SU-DHL-6 (cell line): ENCODE measurements at regions not wholly inside any gene's neighbourhood (a gene's known extent, or its start where the extent isn't known, plus 50 kb on each side); places are given as distances from the start of the nearest gene placed in this dataset.

Experiments
- H2AFZ ChIP-seq: fragments of 200-600 bp; sonication (generic); 2 replicates; pipeline ENCODE4 v1.6.1; 2014; ENCODE audit warnings: low read depth, mild to moderate bottlenecking, moderate library complexity, mixed read lengths, antibody characterized with exemption, low read length; ENCODE audit not compliant: severe bottlenecking
- H3F3A ChIP-seq: fragments of 200-600 bp; shearing (Covaris generic); 2 replicates; pipeline ENCODE4 v1.6.0; 2016; ENCODE audit warnings: antibody characterized with exemption, mild to moderate bottlenecking; ENCODE audit not compliant: insufficient read depth
- H3K27ac ChIP-seq: fragments of 200-600 bp; sonication (generic); 2 replicates; pipeline ENCODE4 v1.5.1; 2016; ENCODE audit warnings: low read depth, mild to moderate bottlenecking, low read length, moderate library complexity, mixed read lengths
- H3K27me3 ChIP-seq: fragments of 200-600 bp; sonication (generic), shearing (Covaris generic); 2 replicates; pipeline ENCODE4 v1.6.0; 2014; ENCODE audit warnings: mild to moderate bottlenecking, low read length
- H3K36me3 ChIP-seq: fragments of 200-600 bp; sonication (generic); 2 replicates; pipeline ENCODE4 v1.6.1; 2014; ENCODE audit warnings: mild to moderate bottlenecking, low read length, mixed read lengths
- H3K4me2 ChIP-seq: fragments of 300-600, 200-600 bp; shearing (Covaris generic), sonication (generic); 2 replicates; pipeline ENCODE4 v1.6.0; 2014; ENCODE audit warnings: low read length, low read depth, mild to moderate bottlenecking; ENCODE audit not compliant: poor library complexity, severe bottlenecking
- H3K4me3 ChIP-seq: fragments of 200-600 bp; sonication (generic); 2 replicates; pipeline ENCODE4 v1.5.1; 2014; ENCODE audit warnings: antibody characterized with exemption, low read length, mild to moderate bottlenecking, mixed read lengths; ENCODE audit not compliant: insufficient read depth, poor library complexity, severe bottlenecking
- H3K79me2 ChIP-seq: fragments of 200-600 bp; sonication (generic); 2 replicates; pipeline ENCODE4 v1.6.1; 2014; ENCODE audit warnings: mild to moderate bottlenecking, low read length, moderate library complexity; ENCODE audit not compliant: insufficient read depth
- H3K9ac ChIP-seq: fragments of 200-600 bp; sonication (generic); 2 replicates; pipeline ENCODE4 v1.7.0; 2014; ENCODE audit warnings: mild to moderate bottlenecking, low read length
- H3K9me2 ChIP-seq: fragments of 200-600 bp; sonication (generic); replicated peaks from 2 replicates; pipeline ENCODE4 v1.6.1; 2014; ENCODE audit warnings: low read length; ENCODE audit not compliant: insufficient read depth
- H3K9me3 ChIP-seq: fragments of 200-600 bp; sonication (generic); 2 replicates; pipeline ENCODE4 v1.6.1; 2014; ENCODE audit warnings: low read length, mixed read lengths; ENCODE audit not compliant: insufficient read depth
- H4K20me1 ChIP-seq: fragments of 200-600 bp; sonication (generic); 2 replicates; pipeline ENCODE4 v1.6.1; 2014; ENCODE audit warnings: low read depth, mild to moderate bottlenecking, antibody characterized with exemption, low read length, moderate library complexity, mixed read lengths
- CTCF ChIP-seq: fragments of 200-600 bp; sonication (generic); IDR thresholded peaks from one replicate; pipeline ENCODE4 v1.5.1; 2017; ENCODE audit warnings: antibody characterized with exemption, mild to moderate bottlenecking, low read length, moderate library complexity; ENCODE audit not compliant: insufficient read depth, poor library complexity, severe bottlenecking
- EZH2phosphoT487 ChIP-seq: fragments of 200-600 bp; sonication (generic), shearing (Covaris generic); conservative IDR thresholded peaks from 2 replicates; pipeline ENCODE4 v1.6.1; 2018; ENCODE audit warnings: mild to moderate bottlenecking, antibody characterized with exemption, low read length, moderate library complexity, mixed read lengths

DNA sequence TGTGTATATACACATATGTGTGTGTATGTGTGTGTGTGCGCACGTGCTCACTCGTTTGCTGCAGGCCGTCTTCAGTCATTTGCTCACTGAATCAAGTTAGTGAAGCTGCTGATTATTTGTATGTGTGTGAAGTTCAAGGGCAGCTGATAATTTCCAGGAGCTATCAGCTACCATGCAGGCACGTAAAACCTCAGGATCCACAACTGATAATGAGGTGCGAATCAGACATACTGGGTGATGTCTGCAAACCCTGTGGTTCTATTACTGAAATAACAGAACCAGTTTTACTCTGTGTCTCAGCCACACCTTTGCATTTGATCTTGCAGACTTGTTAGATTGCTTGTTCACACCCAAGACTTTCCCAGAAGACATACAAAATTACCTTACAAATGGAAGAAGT lies 257.6 kb downstream of the TAF11L14 start:
- H3K27ac ChIP-seq = no peak overlapping the region
- no peaks in the 10 kb centered on the region for H4K20me1 ChIP-seq
- H3K79me2 ChIP-seq = no peaks in the 10 kb centered on the region
- H3K9me3 ChIP-seq = no peaks in the 10 kb centered on the region
- no peaks in the 10 kb centered on the region for H3K27me3 ChIP-seq
- H3K9ac ChIP-seq = no peak overlapping the region
- H3K36me3 ChIP-seq = no peaks in the 10 kb centered on the region
- no peak overlapping the region for H3K4me2 ChIP-seq
- no peak overlapping the region for H2AFZ ChIP-seq
- H3K4me3 ChIP-seq = no peak overlapping the region
- H3K9me2 ChIP-seq = no peaks in the 10 kb centered on the region
- TF ChIP-seq CTCF (no peak), EZH2phosphoT487 (no peak)
- H3F3A ChIP-seq = no peaks in the 10 kb centered on the region

DNA sequence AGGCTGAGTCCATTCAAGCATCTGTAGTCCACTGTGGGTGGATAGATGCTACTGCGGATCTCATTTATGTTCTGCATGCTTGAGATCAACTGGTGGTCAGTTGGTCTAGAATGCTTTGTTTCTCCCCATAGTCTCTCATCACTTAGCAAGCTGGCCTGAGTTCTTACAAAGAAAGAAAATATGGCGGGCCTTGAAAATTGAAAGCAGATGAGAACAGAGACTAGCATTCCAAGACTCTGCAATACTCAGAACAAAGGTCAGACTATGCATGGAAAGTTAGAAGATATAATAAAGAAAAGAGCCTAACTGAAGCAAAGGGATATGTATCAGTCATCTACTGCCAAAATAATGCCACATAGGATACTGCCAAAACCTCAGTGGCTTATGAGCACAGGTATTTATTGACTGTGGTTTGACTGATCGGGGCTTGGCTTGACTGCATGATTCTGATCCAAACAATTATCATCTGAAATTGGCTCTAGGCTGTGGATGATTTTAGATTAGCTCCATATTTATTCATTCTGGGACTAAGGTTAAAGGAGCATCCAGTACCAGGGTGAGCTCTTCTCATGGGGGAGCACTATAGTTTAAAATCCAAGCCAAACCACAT lies 258.9 kb downstream of the TAF11L14 start:
- H4K20me1 ChIP-seq = no peaks in the 10 kb centered on the region
- no peak overlapping the region for H3K9ac ChIP-seq
- H3K4me2 ChIP-seq = no peak overlapping the region
- no peaks in the 10 kb centered on the region for H3K9me2 ChIP-seq
- H3K27ac ChIP-seq = no peak overlapping the region
- TF ChIP-seq CTCF = no peak
- no peak for TF ChIP-seq EZH2phosphoT487
- H3K36me3 ChIP-seq = no peaks in the 10 kb centered on the region
- no peak overlapping the region for H2AFZ ChIP-seq
- no peaks in the 10 kb centered on the region for H3K27me3 ChIP-seq
- H3K79me2 ChIP-seq = no peaks in the 10 kb centered on the region
- H3K4me3 ChIP-seq = no peak overlapping the region
- no peaks in the 10 kb centered on the region for H3K9me3 ChIP-seq
- no peaks in the 10 kb centered on the region for H3F3A ChIP-seq

GRCh38 chr5:17895288-17896033 lies 261.2 kb downstream of the TAF11L14 start:
- Histone ChIP-seq H3F3A (no peaks in the 10 kb centered on the region), H2AFZ (no peak overlapping the region)

More at GRCh38 chr5:17895288-17896033, 261.2 kb downstream of the TAF11L14 start:
- no peak overlapping the region for H3K4me3 ChIP-seq
- H3K9me2 ChIP-seq = no peaks in the 10 kb centered on the region
- no peak overlapping the region for H3K4me2 ChIP-seq
- no peak for TF ChIP-seq CTCF
- no peak for TF ChIP-seq EZH2phosphoT487
- no peaks in the 10 kb centered on the region for H3K79me2 ChIP-seq
- H3K27ac ChIP-seq = no peak overlapping the region
- H4K20me1 ChIP-seq = no peaks in the 10 kb centered on the region
- no peaks in the 10 kb centered on the region for H3K27me3 ChIP-seq
- H3K9me3 ChIP-seq = no peaks in the 10 kb centered on the region
- no peaks in the 10 kb centered on the region for H3K36me3 ChIP-seq
- no peak overlapping the region for H3K9ac ChIP-seq
